HL-60 (cell line): ENCODE measurements at regions not wholly inside any gene's neighbourhood (a gene's known extent, or its start where the extent isn't known, plus 50 kb on each side); places are given as distances from the start of the nearest gene placed in this dataset.

Experiments used
- DNase-seq, 2 experiments: peaks; one replicate each; pipeline ENCODE4 v3.0.0-alpha.2; 2010 to 2020; ENCODE audit warnings: low read depth in 1 of 2, low spot score in 1 of 2
- H3K27ac ChIP-seq: fragments of 250-450 bp; sonication (Bioruptor Pico); replicated peaks from 2 replicates; pipeline ENCODE4 v1.5.1; 2020; ENCODE audit warnings: mild to moderate bottlenecking, moderate library complexity
- H3K27me3 ChIP-seq: fragments of 250-450 bp; sonication (Bioruptor Pico); 2 replicates; pipeline ENCODE4 v1.5.1; 2021; ENCODE audit warnings: mild to moderate bottlenecking, moderate library complexity; ENCODE audit not compliant: insufficient read depth, poor library complexity, severe bottlenecking
- H3K4me3 ChIP-seq: replicated peaks from 2 replicates; pipeline ENCODE4 v1.5.1; 2011; ENCODE audit warnings: mild to moderate bottlenecking, control low read depth, low read length; ENCODE audit not compliant: insufficient read depth
- CTCF ChIP-seq: IDR thresholded peaks from one replicate; pipeline ENCODE4 v1.5.1; 2011; ENCODE audit warnings: low read length, control low read depth, inconsistent platforms; ENCODE audit not compliant: insufficient read depth
- GABPA ChIP-seq: IDR thresholded peaks from 2 replicates; pipeline ENCODE4 v1.6.1; 2012; ENCODE audit warnings: low read depth
- POLR2AphosphoS5 ChIP-seq: IDR thresholded peaks from 2 replicates; pipeline ENCODE4 v1.6.1; 2012; ENCODE audit warnings: low read depth
- SPI1 ChIP-seq: IDR thresholded peaks from 2 replicates; pipeline ENCODE4 v1.6.1; 2012; ENCODE audit warnings: low read depth, mild to moderate bottlenecking, borderline replicate concordance
- TF ChIP-seq, protein P1 (sequence below): IDR thresholded peaks from 2 replicates; pipeline ENCODE4 v1.6.1; 2012; ENCODE audit warnings: low read depth; ENCODE audit not compliant: insufficient replicate concordance

- no peak for DNase-seq
- H3K4me3 ChIP-seq = no peak overlapping the region
- no peak for TF ChIP-seq SPI1
- TF ChIP-seq POLR2AphosphoS5 = no peak
- no peak for TF ChIP-seq CTCF
- no peak for TF ChIP-seq GABPA
- TF ChIP-seq, protein P1, sequence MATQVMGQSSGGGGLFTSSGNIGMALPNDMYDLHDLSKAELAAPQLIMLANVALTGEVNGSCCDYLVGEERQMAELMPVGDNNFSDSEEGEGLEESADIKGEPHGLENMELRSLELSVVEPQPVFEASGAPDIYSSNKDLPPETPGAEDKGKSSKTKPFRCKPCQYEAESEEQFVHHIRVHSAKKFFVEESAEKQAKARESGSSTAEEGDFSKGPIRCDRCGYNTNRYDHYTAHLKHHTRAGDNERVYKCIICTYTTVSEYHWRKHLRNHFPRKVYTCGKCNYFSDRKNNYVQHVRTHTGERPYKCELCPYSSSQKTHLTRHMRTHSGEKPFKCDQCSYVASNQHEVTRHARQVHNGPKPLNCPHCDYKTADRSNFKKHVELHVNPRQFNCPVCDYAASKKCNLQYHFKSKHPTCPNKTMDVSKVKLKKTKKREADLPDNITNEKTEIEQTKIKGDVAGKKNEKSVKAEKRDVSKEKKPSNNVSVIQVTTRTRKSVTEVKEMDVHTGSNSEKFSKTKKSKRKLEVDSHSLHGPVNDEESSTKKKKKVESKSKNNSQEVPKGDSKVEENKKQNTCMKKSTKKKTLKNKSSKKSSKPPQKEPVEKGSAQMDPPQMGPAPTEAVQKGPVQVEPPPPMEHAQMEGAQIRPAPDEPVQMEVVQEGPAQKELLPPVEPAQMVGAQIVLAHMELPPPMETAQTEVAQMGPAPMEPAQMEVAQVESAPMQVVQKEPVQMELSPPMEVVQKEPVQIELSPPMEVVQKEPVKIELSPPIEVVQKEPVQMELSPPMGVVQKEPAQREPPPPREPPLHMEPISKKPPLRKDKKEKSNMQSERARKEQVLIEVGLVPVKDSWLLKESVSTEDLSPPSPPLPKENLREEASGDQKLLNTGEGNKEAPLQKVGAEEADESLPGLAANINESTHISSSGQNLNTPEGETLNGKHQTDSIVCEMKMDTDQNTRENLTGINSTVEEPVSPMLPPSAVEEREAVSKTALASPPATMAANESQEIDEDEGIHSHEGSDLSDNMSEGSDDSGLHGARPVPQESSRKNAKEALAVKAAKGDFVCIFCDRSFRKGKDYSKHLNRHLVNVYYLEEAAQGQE = no peak
- H3K27me3 ChIP-seq = peaks cover 10% of the 10 kb centered on the region
- no peak overlapping the region for H3K27ac ChIP-seq
Measured at GRCh38 chr1:36675106-36675505, 192.4 kb upstream of the CSF3R start.

DNA sequence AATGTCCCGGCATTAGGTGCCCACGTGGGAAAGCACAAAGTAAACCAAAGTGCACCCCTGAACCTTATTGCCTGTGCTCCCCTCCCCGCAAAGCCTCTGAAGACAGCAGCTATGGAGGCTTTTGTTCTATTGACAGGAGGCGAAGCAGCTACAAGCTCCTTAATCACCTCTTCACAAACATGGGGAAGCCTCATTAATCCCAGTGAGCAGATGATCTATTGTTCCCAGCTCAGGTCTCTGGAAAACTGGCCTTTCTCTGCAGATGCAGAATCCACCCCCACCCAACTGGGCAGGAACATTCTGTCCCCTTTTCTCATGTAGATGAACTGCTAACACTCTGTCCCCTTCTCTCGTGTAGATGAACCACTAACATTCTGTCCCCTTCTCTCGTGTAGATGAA is 190.5 kb upstream of the CSF3R start:
- Histone ChIP-seq H3K4me3 (no peak overlapping the region), H3K27ac (no peak overlapping the region), H3K27me3 (peaks cover 2% of the 10 kb centered on the region)
- no peak for TF ChIP-seq POLR2AphosphoS5
- TF ChIP-seq, protein P1 = no peak
- TF ChIP-seq CTCF = no peak
- no peak for TF ChIP-seq GABPA
- no peak for DNase-seq

GRCh38 chr1:36669262-36669661 is 186.5 kb upstream of the CSF3R start:
- Histone ChIP-seq H3K27ac (no peak overlapping the region), H3K27me3 (peaks cover 8% of the 10 kb centered on the region), H3K4me3 (no peak overlapping the region)
- TF ChIP-seq, protein P1 = no peak
- TF ChIP-seq POLR2AphosphoS5 (no peak), GABPA (no peak), SPI1 (no peak), CTCF (no peak)
- DNase-seq = no peak
